Parathyroid adenoma (tissue), 2 donors: ENCODE measurements at regions not wholly inside any gene's neighbourhood (a gene's known extent, or its start where the extent isn't known, plus 50 kb on each side); places are given as distances from the start of the nearest gene placed in this dataset.

Experiments
- H2AFZ ChIP-seq: fragments of 300-600 bp; sonication (generic); one replicate; pipeline ENCODE4 v1.7.0; 2017; ENCODE audit warnings: antibody characterized with exemption, mild to moderate bottlenecking
- H3K27ac ChIP-seq: fragments of 300-600 bp; sonication (generic); one replicate; pipeline ENCODE4 v1.7.0; 2017
- H3K27me3 ChIP-seq: fragments of 300-600 bp; sonication (generic); one replicate; pipeline ENCODE4 v1.7.0; 2017; ENCODE audit warnings: low read length; ENCODE audit not compliant: control insufficient read depth, insufficient read depth
- H3K36me3 ChIP-seq: fragments of 300-600 bp; sonication (generic); one replicate; pipeline ENCODE4 v1.7.0; 2017; ENCODE audit warnings: low read length; ENCODE audit not compliant: control insufficient read depth, insufficient read depth
- H3K4me1 ChIP-seq: fragments of 300-600 bp; sonication (generic); one replicate; pipeline ENCODE4 v1.7.0; 2017; ENCODE audit warnings: control low read depth
- H3K4me2 ChIP-seq: fragments of 300-600 bp; sonication (generic); one replicate; pipeline ENCODE4 v1.7.0; 2017; ENCODE audit warnings: low read length
- H3K4me3 ChIP-seq: fragments of 300-600 bp; sonication (generic); one replicate; pipeline ENCODE4 v1.7.0; 2017; ENCODE audit warnings: low read depth, low read length
- H3K79me2 ChIP-seq: fragments of 300-600 bp; sonication (generic); one replicate; pipeline ENCODE4 v1.7.0; 2017; ENCODE audit warnings: control low read depth
- H3K9ac ChIP-seq: fragments of 300-600 bp; sonication (generic); one replicate; pipeline ENCODE4 v1.7.0; 2017; ENCODE audit warnings: mild to moderate bottlenecking
- H3K9me3 ChIP-seq: fragments of 300-600 bp; sonication (generic); one replicate; pipeline ENCODE4 v1.7.0; 2017; ENCODE audit warnings: low read length; ENCODE audit not compliant: control insufficient read depth
- CTCF ChIP-seq: fragments of 300-600 bp; sonication (generic); IDR thresholded peaks from one replicate; pipeline ENCODE4 v1.7.0; 2017; ENCODE audit warnings: antibody characterized with exemption, mild to moderate bottlenecking
- donor health status: primary hyperparathyroidism.

DNA sequence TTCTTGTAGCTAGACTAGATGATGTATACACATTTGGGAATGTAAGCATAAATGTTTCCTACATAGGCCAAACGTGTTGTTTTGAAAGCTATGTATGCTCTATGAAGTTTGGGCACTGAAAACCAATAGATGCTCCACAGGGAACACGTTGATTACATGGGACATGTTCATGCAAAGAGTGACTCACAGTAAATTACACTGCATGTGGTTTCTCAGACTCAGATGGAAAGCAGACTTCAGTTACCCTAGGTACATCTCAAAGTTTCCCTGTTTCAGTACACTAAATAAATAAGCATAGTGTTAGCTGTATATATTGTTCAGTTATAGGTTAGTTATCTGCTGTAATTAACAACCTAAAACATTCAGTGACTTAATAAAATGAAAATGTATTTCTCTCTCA is 301.9 kb upstream of the RUNX1 start:
- Histone ChIP-seq H3K9me3 (no peaks in the 10 kb centered on the region), H2AFZ (no peak overlapping the region), H3K4me3 (no peak overlapping the region), H3K4me2 (no peak overlapping the region), H3K27me3 (no peaks in the 10 kb centered on the region), H3K9ac (no peak overlapping the region), H3K36me3 (no peaks in the 10 kb centered on the region), H3K4me1 (no peaks in the 10 kb centered on the region), H3K79me2 (no peaks in the 10 kb centered on the region), H3K27ac (no peak overlapping the region)
- TF ChIP-seq CTCF = no peak

DNA sequence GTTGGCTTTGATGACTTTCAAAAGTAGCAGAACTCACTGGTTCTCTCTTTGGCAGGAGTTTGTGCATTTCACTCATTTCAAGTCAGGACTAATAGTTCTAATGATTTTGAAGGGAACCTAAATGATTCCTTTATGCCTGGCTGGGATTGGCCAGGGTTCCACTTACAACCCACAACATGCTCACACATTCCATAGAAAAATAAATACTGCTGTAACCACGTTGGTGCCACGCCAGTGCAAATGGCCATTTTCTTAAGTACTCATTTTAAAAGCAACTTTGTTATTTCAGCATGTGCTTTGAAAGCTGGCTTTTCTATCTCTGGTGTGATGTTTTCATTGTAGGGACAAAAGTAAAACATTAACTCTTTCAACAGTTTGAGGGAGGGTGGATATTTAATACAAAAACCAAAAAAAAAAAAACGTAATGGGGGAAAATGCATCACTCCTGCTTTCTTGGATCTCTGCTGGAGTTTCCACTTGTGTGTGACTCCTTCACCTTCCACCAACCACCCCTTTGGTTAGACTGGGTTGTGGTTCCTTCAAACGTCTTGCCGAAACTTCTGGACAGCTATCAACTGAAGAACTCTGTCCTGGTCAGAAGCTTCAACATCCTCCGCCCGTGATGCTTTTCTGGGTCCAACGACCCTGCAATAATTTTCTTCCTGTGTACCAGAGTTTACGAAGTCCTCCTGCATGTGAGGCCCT is 300.4 kb upstream of the RUNX1 start:
- Histone ChIP-seq H3K9me3 (no peaks in the 10 kb centered on the region), H3K4me3 (no peak overlapping the region), H3K4me1 (no peaks in the 10 kb centered on the region), H3K9ac (no peak overlapping the region), H3K79me2 (no peaks in the 10 kb centered on the region), H3K36me3 (no peaks in the 10 kb centered on the region), H3K27me3 (no peaks in the 10 kb centered on the region), H3K27ac (no peak overlapping the region), H3K4me2 (no peak overlapping the region), H2AFZ (no peak overlapping the region)
- TF ChIP-seq CTCF = no peak

DNA sequence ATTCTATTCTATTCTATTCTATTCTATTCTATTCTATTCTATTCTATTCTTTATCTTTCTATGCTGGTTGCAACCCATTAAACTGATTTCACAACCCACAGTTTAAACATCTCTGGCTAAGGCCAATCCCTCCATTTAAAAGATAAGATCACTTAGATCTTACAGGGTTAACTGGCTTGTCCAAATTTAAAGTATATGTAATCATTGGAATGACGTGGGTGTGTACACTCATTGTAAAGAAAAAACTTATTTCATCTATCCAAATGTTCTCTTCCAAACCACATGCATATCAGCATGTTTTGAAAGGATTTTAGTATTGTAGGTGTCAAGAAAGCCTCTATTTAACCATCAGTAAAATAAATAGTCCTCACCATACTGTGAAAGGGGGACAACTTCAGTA is 299.6 kb upstream of the RUNX1 start:
- H3K9ac ChIP-seq = no peak overlapping the region

GRCh38 chr21:35346697-35347096 is 297.6 kb upstream of the RUNX1 start:
- Histone ChIP-seq H3K27me3 (no peaks in the 10 kb centered on the region), H2AFZ (no peak overlapping the region), H3K4me2 (no peak overlapping the region), H3K36me3 (no peaks in the 10 kb centered on the region), H3K4me3 (no peak overlapping the region), H3K79me2 (no peaks in the 10 kb centered on the region), H3K9me3 (no peaks in the 10 kb centered on the region), H3K4me1 (no peaks in the 10 kb centered on the region), H3K9ac (no peak overlapping the region), H3K27ac (no peak overlapping the region)
- no peak for TF ChIP-seq CTCF

More for the DNA sequence above, 299.6 kb upstream of the RUNX1 start:
- Histone ChIP-seq H3K27ac (no peak overlapping the region), H3K79me2 (no peaks in the 10 kb centered on the region), H3K36me3 (no peaks in the 10 kb centered on the region), H3K4me2 (no peak overlapping the region), H3K9me3 (no peaks in the 10 kb centered on the region), H3K4me3 (no peak overlapping the region), H2AFZ (no peak overlapping the region), H3K27me3 (no peaks in the 10 kb centered on the region), H3K4me1 (no peaks in the 10 kb centered on the region)
- TF ChIP-seq CTCF = no peak

DNA sequence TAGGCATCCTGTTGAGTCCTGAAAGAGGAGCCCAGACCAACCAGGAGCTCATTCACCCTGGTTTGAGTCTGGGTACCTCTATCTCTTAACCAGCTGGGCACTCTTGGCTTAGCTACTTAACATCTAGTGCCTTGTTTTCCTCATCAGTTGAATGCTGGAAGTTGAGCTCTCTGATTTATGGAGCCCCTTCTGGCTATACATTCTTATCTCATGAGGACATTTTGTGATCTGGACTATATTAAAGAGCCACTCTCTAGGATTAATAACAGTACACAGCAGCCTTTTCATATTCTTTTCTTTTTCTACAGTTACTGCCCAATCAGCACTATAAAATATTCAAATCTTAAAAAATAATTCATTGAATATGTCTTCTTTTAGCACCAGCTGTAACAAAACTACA is 296.9 kb upstream of the RUNX1 start:
- Histone ChIP-seq H3K4me3 (no peak overlapping the region), H3K36me3 (no peaks in the 10 kb centered on the region), H2AFZ (no peak overlapping the region), H3K27ac (no peak overlapping the region), H3K27me3 (no peaks in the 10 kb centered on the region), H3K4me2 (no peak overlapping the region), H3K79me2 (no peaks in the 10 kb centered on the region), H3K4me1 (no peaks in the 10 kb centered on the region), H3K9me3 (no peaks in the 10 kb centered on the region), H3K9ac (no peak overlapping the region)
- TF ChIP-seq CTCF = no peak
